ENCODE measurements at regions not wholly inside any gene's neighbourhood (a gene's known extent, or its start where the extent isn't known, plus 50 kb on each side); places are given as distances from the start of the nearest gene placed in this dataset.

DNA sequence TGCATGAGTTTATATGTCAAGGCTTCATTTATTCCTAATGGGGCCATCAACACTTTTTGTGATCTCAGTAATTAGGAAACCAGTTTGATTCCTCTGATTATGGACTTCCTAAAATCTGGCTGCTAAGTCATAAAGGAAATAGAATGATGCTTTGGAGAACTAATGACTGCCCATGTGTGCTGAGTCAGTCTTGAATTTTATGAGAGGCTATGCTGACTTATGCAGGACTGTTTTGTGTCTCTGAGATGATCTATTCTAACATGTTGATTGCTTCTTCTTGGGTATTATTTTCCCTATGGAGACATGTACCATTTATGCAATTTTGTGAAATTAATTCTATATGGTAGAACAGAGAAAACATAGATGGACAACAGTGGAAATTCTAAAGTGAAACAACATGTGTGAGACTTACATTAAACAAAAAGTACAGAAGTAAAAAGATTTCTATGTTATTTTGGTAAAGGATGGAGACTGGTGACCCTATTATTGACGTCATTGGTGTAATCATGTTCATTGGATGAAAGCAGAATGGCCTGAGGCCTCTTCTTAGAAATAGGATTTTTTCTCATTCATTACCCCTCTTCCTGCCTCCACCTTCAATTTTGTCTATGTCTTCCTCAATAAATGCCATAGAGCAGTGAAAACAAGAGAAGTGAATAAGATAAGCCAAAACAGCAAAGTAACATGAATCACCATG, 1658.2 kb upstream of the PIK3C3 start:
- Histone ChIP-seq H3K79me1 (ENCODE audit: low read depth, low read length) (no peaks in the 10 kb centered on the region), H2AFZ (ENCODE audit: low read length) (no peak overlapping the region), H2BK12ac (ENCODE audit: low read depth, low read length) (no peak overlapping the region), H3K79me2 (ENCODE audit: control insufficient read depth in 1 of 2, insufficient read depth in 2 of 2, low read length in 2 of 2) (no peaks in the 10 kb centered on the region), H3K27me3 (replicated peaks in 1 of 4; ENCODE audit: control insufficient read depth in 3 of 4, extremely low read depth in 1 of 4, insufficient read depth in 3 of 4, low read length in 3 of 4) (no peaks in the 10 kb centered on the region), H3K4me1 (replicated peaks in 1 of 4; ENCODE audit: control insufficient read depth in 3 of 4, insufficient read depth in 4 of 4, low read length in 3 of 4) (no peaks in the 10 kb centered on the region), H4K20me1 (replicated peaks in 1 of 2; ENCODE audit: control insufficient read depth in 1 of 2, insufficient read depth in 2 of 2, low read length in 2 of 2) (no peaks in the 10 kb centered on the region), H3K56ac (replicated peaks; ENCODE audit: insufficient read length, low read depth, low read length) (no peak overlapping the region), H4K5ac (ENCODE audit: insufficient read length, low read depth, low read length) (no peak overlapping the region), H2BK20ac (ENCODE audit: low read length) (no peak overlapping the region), H3K9me3 (ENCODE audit: insufficient read depth in 2 of 2, low read depth in 1 of 2, low read length in 1 of 2) (no peaks in the 10 kb centered on the region; a peak in 2 of 4 replicates), H3K36me3 (ENCODE audit: control insufficient read depth in 2 of 4, insufficient read depth in 4 of 4, low read length in 3 of 4) (no peaks in the 10 kb centered on the region), H2BK5ac (ENCODE audit: low read depth, low read length) (no peak overlapping the region), H4K91ac (replicated peaks; ENCODE audit: insufficient read length, low read length) (no peak overlapping the region), H2AK5ac (ENCODE audit: low read depth, low read length) (no peak overlapping the region), H3K14ac (ENCODE audit: insufficient read length) (no peak overlapping the region), H3K9ac (replicated peaks in 1 of 4; ENCODE audit: extremely low read depth in 1 of 4, low read depth in 3 of 4, low read length in 3 of 4) (no peak overlapping the region), H3K4ac (replicated peaks; ENCODE audit: insufficient read length, low read depth, low read length) (no peak overlapping the region), H3K23ac (ENCODE audit: insufficient read length) (no peak overlapping the region), H2BK120ac (replicated peaks; ENCODE audit: low read depth, low read length) (no peak overlapping the region), H3K4me3 (ENCODE audit: extremely low read depth in 1 of 4, insufficient read depth in 2 of 4, low read depth in 3 of 4, low read length in 4 of 4) (no peak overlapping the region), H4K8ac (ENCODE audit: extremely low read depth, insufficient read depth, low read length) (no peak overlapping the region), H3K27ac (ENCODE audit: low read depth, low read length) (no peak overlapping the region), H2BK15ac (ENCODE audit: low read length) (no peak overlapping the region), H3K4me2 (ENCODE audit: insufficient read depth in 1 of 2, low read depth in 2 of 2, low read length in 2 of 2) (no peak overlapping the region), H3K18ac (ENCODE audit: extremely low read depth, low read length) (no peak overlapping the region), H3K23me2 (ENCODE audit: low read depth, low read length) (no peaks in the 10 kb centered on the region)
- DNase-seq (ENCODE audit: low read depth in 1 of 2, low spot score in 2 of 2) = no peak
- FAIRE-seq = no peak
- no peak for TF ChIP-seq SP2 (IDR thresholded peaks at IDR 0.05; ENCODE audit: low read length)
- no peak for TF ChIP-seq EGR1 (IDR thresholded peaks at IDR 0.05; ENCODE audit: borderline replicate concordance, low read depth, low read length)
- no peak for TF ChIP-seq NANOG (IDR thresholded peaks at IDR 0.05; ENCODE audit: insufficient read depth, low read depth, low read length, poor library complexity, severe bottlenecking)
- TF ChIP-seq TAF1 (IDR thresholded peaks at IDR 0.05; ENCODE audit: low read depth, low read length) = no peak
- no peak for TF ChIP-seq TCF12 (IDR thresholded peaks at IDR 0.05; ENCODE audit: low read depth, low read length)
- TF ChIP-seq POLR2AphosphoS5 (IDR thresholded peaks at IDR 0.05; ENCODE audit: low read depth, low read length) = no peak
- WGBS, 2 experiments (ENCODE audit: extremely low coverage in 1 of 2, insufficient coverage in 1 of 2, insufficient read length in 1 of 2, insufficient replicate concordance in 2 of 2, low coverage in 1 of 2, low lambda C conversion rate in 2 of 2, missing lambda C conversion rate in 1 of 2) = 92% methylated on average over 1 of the region's 1 CpG; no CpG with 5 or more reads in 1 of the 2 experiments
- ChIA-PET POLR2A (ENCODE audit: partially characterized antibody) (no interaction called here), CTCF (ENCODE audit: partially characterized antibody) (interaction anchor here (1.5 kb wide), 1 partner anchor 138 kb away, joined by 3 read pairs; no protein-coding TSS in a partner anchor)

Measured in H1 (cell line).